BE2C (cell line): ENCODE measurements at regions not wholly inside any gene's neighbourhood (a gene's known extent, or its start where the extent isn't known, plus 50 kb on each side); places are given as distances from the start of the nearest gene placed in this dataset.

Source experiments
- DNase-seq: peaks from one replicate; pipeline ENCODE4 v3.0.0-alpha.2; 2020
- H3K27me3 ChIP-seq: fragments of 250-450 bp; sonication (Bioruptor Pico); 2 replicates; pipeline ENCODE4 v1.5.1; 2020; ENCODE audit warnings: mild to moderate bottlenecking
- H3K36me3 ChIP-seq: fragments of 250-450 bp; sonication (Bioruptor Pico); 2 replicates; pipeline ENCODE4 v1.5.1; 2020; ENCODE audit warnings: mild to moderate bottlenecking
- H3K4me1 ChIP-seq: fragments of 250-450 bp; sonication (Bioruptor Pico); 2 replicates; pipeline ENCODE4 v1.5.1; 2020
- H3K4me3 ChIP-seq: 2 replicates; pipeline ENCODE4 v1.5.1; 2011; ENCODE audit warnings: low read depth, low read length
- H3K9me3 ChIP-seq: fragments of 250-450 bp; sonication (Bioruptor Pico); 2 replicates; pipeline ENCODE4 v1.5.1; 2020
- TF ChIP-seq, protein P1 (sequence below): IDR thresholded peaks from 2 replicates; pipeline ENCODE4 v1.5.1; 2012; ENCODE audit warnings: mild to moderate bottlenecking, low read depth, low read length

DNA sequence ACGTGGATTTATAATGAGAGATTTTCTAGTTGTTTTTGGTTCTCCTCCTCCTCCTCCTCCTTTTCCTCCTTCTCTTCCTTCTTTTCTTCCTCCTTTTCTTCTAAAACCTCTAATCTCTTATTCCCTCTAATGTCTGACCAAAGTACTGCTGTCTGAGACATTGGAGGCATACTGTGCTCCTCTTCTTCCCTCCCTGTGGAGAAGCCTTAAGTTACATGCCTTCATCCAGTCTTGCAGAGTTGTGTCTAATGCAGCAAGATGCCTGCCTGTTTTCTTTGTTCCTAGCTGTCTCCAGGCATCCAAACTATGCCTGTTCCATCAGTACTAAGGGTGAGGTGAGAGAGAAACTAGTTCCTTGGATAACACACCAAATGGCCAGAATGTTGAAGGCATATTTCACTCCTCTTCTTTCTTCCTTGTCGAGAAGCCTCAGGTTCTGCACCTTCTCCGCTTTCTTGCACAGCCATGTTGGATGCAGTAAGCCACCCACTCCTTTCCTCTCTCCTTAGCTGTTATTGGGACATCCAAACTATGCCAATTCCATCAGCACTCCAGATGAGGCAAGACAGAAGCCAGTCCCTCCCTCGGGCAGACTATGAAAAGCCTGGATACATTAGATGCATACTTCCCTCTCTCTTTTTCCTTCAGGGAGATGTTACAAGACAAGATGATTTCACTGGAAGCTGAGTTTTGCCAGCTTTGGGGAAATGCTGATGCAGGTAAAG, 285.7 kb upstream of the TRAM1L1 start:
- H3K9me3 ChIP-seq: no peaks in the 10 kb centered on the region
- no peak for DNase-seq
- TF ChIP-seq, protein P1, sequence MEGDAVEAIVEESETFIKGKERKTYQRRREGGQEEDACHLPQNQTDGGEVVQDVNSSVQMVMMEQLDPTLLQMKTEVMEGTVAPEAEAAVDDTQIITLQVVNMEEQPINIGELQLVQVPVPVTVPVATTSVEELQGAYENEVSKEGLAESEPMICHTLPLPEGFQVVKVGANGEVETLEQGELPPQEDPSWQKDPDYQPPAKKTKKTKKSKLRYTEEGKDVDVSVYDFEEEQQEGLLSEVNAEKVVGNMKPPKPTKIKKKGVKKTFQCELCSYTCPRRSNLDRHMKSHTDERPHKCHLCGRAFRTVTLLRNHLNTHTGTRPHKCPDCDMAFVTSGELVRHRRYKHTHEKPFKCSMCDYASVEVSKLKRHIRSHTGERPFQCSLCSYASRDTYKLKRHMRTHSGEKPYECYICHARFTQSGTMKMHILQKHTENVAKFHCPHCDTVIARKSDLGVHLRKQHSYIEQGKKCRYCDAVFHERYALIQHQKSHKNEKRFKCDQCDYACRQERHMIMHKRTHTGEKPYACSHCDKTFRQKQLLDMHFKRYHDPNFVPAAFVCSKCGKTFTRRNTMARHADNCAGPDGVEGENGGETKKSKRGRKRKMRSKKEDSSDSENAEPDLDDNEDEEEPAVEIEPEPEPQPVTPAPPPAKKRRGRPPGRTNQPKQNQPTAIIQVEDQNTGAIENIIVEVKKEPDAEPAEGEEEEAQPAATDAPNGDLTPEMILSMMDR: no peak
- no peaks in the 10 kb centered on the region for H3K27me3 ChIP-seq
- H3K36me3 ChIP-seq: no peaks in the 10 kb centered on the region
- no peaks in the 10 kb centered on the region for H3K4me1 ChIP-seq
- no peak overlapping the region for H3K4me3 ChIP-seq

GRCh38 chr4:117375101-117375500, 289.7 kb upstream of the TRAM1L1 start:
- Histone ChIP-seq H3K4me1 (no peaks in the 10 kb centered on the region), H3K27me3 (no peaks in the 10 kb centered on the region), H3K4me3 (no peak overlapping the region), H3K36me3 (no peaks in the 10 kb centered on the region), H3K9me3 (no peaks in the 10 kb centered on the region)
- TF ChIP-seq, protein P1: no peak
- DNase-seq: no peak

DNA sequence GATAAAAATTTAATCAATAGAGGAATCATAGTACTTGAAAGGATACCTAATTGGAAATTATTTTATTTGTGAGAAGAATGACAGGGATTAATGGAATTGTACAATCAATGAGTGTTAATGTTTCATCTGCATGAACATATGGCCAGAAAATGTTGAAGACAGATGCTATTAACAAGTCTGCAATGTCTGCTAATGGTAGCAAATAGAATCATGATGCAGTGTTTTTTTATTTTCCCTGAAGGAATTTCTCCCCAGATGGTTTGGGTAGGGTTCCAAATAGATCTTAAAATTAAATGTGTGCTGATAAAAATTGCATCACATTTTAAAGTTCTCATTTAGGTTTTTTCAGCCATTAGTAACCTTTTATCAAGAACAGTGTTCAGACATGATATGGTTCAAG, 291.3 kb upstream of the TRAM1L1 start:
- TF ChIP-seq, protein P1: no peak
- Histone ChIP-seq H3K4me3 (no peak overlapping the region), H3K27me3 (no peaks in the 10 kb centered on the region), H3K36me3 (no peaks in the 10 kb centered on the region), H3K9me3 (no peaks in the 10 kb centered on the region), H3K4me1 (no peaks in the 10 kb centered on the region)
- DNase-seq: no peak

GRCh38 chr4:117378942-117379341, 293.6 kb upstream of the TRAM1L1 start:
- Histone ChIP-seq H3K4me1 (no peaks in the 10 kb centered on the region), H3K4me3 (no peak overlapping the region), H3K27me3 (no peaks in the 10 kb centered on the region), H3K36me3 (no peaks in the 10 kb centered on the region), H3K9me3 (no peaks in the 10 kb centered on the region)
- TF ChIP-seq, protein P1: no peak
- no peak for DNase-seq

DNA sequence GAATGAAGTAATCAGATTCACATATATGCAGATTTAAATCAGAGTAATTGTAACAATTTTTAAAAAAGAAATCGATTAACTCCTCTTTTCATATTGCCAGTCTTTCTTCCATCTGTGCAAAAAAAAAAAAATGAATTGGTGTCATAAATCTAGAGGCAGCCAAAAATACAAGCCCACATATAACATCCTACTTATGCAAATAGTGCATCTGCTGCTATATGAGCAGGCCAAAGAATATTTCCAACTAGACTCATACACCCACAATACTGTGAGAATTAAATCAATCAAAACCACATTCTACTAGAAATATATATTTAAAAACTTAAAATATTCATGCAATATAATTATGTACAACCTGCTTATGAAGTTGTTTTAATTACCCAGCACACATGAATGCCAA, 298.1 kb upstream of the TRAM1L1 start:
- no peaks in the 10 kb centered on the region for H3K4me1 ChIP-seq
- TF ChIP-seq, protein P1: no peak
- H3K27me3 ChIP-seq: no peaks in the 10 kb centered on the region
- no peaks in the 10 kb centered on the region for H3K36me3 ChIP-seq
- no peak overlapping the region for H3K4me3 ChIP-seq
- DNase-seq: no peak
- H3K9me3 ChIP-seq: no peaks in the 10 kb centered on the region

- Histone ChIP-seq H3K9me3 (no peaks in the 10 kb centered on the region), H3K4me3 (no peak overlapping the region), H3K27me3 (no peaks in the 10 kb centered on the region), H3K36me3 (no peaks in the 10 kb centered on the region), H3K4me1 (no peaks in the 10 kb centered on the region)
- TF ChIP-seq, protein P1: no peak
- no peak for DNase-seq
Measured at GRCh38 chr4:117385526-117385925, 300.1 kb upstream of the TRAM1L1 start.
